Hepatocyte (in vitro differentiated cells): ENCODE measurements at regions not wholly inside any gene's neighbourhood (a gene's known extent, or its start where the extent isn't known, plus 50 kb on each side); places are given as distances from the start of the nearest gene placed in this dataset.

ENCODE experiments used
- DNase-seq: peaks from one replicate; pipeline ENCODE4 v3.0.0-alpha.2; 2016; ENCODE audit warnings: low spot score
- H2AFZ ChIP-seq: fragments of 200-600 bp; sonication (generic); 2 replicates; pipeline ENCODE4 v1.6.0; 2016; ENCODE audit warnings: antibody characterized with exemption, mild to moderate bottlenecking
- H3K27ac ChIP-seq: fragments of 200-600 bp; sonication (generic); 2 replicates; pipeline ENCODE4 v1.5.1; 2016; ENCODE audit warnings: mild to moderate bottlenecking
- H3K27me3 ChIP-seq: fragments of 200-600 bp; sonication (generic); 2 replicates; pipeline ENCODE4 v1.6.1; 2016
- H3K36me3 ChIP-seq: fragments of 200-600 bp; sonication (generic); replicated peaks from 2 replicates; pipeline ENCODE4 v1.5.1; 2016; ENCODE audit warnings: low read depth; ENCODE audit not compliant: insufficient read depth
- H3K4me1 ChIP-seq: fragments of 200-600 bp; sonication (generic); 2 replicates; pipeline ENCODE4 v1.5.1; 2016; ENCODE audit warnings: mild to moderate bottlenecking, moderate library complexity; ENCODE audit not compliant: insufficient read depth
- H3K4me2 ChIP-seq: fragments of 200-600 bp; sonication (generic); 2 replicates; pipeline ENCODE4 v1.6.0; 2016
- H3K4me3 ChIP-seq: fragments of 200-600 bp; sonication (generic); 2 replicates; pipeline ENCODE4 v1.5.1; 2016; ENCODE audit warnings: mild to moderate bottlenecking
- H3K79me2 ChIP-seq: fragments of 200-600 bp; sonication (generic); 2 replicates; pipeline ENCODE4 v1.6.0; 2017; ENCODE audit warnings: mild to moderate bottlenecking
- H3K9me2 ChIP-seq: fragments of 200-600 bp; sonication (generic); replicated peaks from 2 replicates; pipeline ENCODE4 v1.6.0; 2017; ENCODE audit warnings: mild to moderate bottlenecking; ENCODE audit not compliant: insufficient read depth
- H3K9me3 ChIP-seq: fragments of 200-600 bp; sonication (generic); 2 replicates; pipeline ENCODE4 v1.5.1; 2016; ENCODE audit warnings: low read depth, mild to moderate bottlenecking
- H4K20me1 ChIP-seq: fragments of 200-600 bp; sonication (generic); 2 replicates; pipeline ENCODE4 v1.6.0; 2016; ENCODE audit warnings: mild to moderate bottlenecking; ENCODE audit not compliant: insufficient read depth, poor library complexity, severe bottlenecking
- CTCF ChIP-seq: fragments of 200-600 bp; sonication (generic); IDR thresholded peaks from 2 replicates; pipeline ENCODE4 v1.5.1; 2016; ENCODE audit warnings: antibody characterized with exemption, mild to moderate bottlenecking; ENCODE audit not compliant: poor library complexity
- EZH2 ChIP-seq: fragments of 200-600 bp; sonication (generic); IDR thresholded peaks from 2 replicates; pipeline ENCODE4 v1.6.1; 2016; ENCODE audit warnings: antibody characterized with exemption, mild to moderate bottlenecking, borderline replicate concordance
- EZH2phosphoT487 ChIP-seq: fragments of 200-600 bp; sonication (generic); IDR thresholded peaks from one replicate; pipeline ENCODE4 v1.6.1; 2018; ENCODE audit warnings: antibody characterized with exemption, mild to moderate bottlenecking, low read depth, moderate library complexity; ENCODE audit not compliant: unreplicated experiment, severe bottlenecking
- WGBS: methylation state at CpG from one replicate; pipeline ENCODE4 v1.1.6; 2016; ENCODE audit warnings: low lambda C conversion rate; ENCODE audit errors: missing lambda C conversion rate; 5-methylcytosine and 5-hydroxymethylcytosine counted together

GRCh38 chr9:109710830-109711229 lies 69.2 kb upstream of the PALM2AKAP2 start:
- Histone ChIP-seq H3K36me3 (no peaks in the 10 kb centered on the region), H3K79me2 (no peaks in the 10 kb centered on the region), H2AFZ (no peak overlapping the region), H3K4me3 (no peak overlapping the region), H3K27ac (no peak overlapping the region), H3K4me1 (no peaks in the 10 kb centered on the region), H3K27me3 (no peaks in the 10 kb centered on the region), H3K9me3 (no peaks in the 10 kb centered on the region), H3K9me2 (no peaks in the 10 kb centered on the region), H3K4me2 (no peak overlapping the region), H4K20me1 (no peaks in the 10 kb centered on the region)
- DNase-seq = no peak
- TF ChIP-seq EZH2 = no peak
- no peak for TF ChIP-seq CTCF
- TF ChIP-seq EZH2phosphoT487 = no peak
- WGBS = 78% methylated on average over 1 of the region's 1 CpG

GRCh38 chr9:109715344-109715743 lies 64.7 kb upstream of the PALM2AKAP2 start:
- Histone ChIP-seq H3K4me3 (no peak overlapping the region), H3K27me3 (no peaks in the 10 kb centered on the region), H3K79me2 (no peaks in the 10 kb centered on the region), H4K20me1 (no peaks in the 10 kb centered on the region), H3K36me3 (no peaks in the 10 kb centered on the region), H3K27ac (no peak overlapping the region), H3K4me2 (no peak overlapping the region), H3K9me3 (no peaks in the 10 kb centered on the region), H2AFZ (no peak overlapping the region), H3K4me1 (no peaks in the 10 kb centered on the region), H3K9me2 (no peaks in the 10 kb centered on the region)
- no peak for TF ChIP-seq EZH2
- TF ChIP-seq EZH2phosphoT487 = no peak
- TF ChIP-seq CTCF = no peak
- 71% methylated on average over 6 of the region's 6 CpGs for WGBS
- no peak for DNase-seq

- Histone ChIP-seq H3K4me1 (no peaks in the 10 kb centered on the region), H2AFZ (no peak overlapping the region), H3K27me3 (no peaks in the 10 kb centered on the region), H4K20me1 (no peaks in the 10 kb centered on the region), H3K27ac (no peak overlapping the region), H3K9me3 (no peaks in the 10 kb centered on the region), H3K36me3 (no peaks in the 10 kb centered on the region), H3K79me2 (no peaks in the 10 kb centered on the region), H3K9me2 (no peaks in the 10 kb centered on the region), H3K4me3 (no peak overlapping the region), H3K4me2 (no peak overlapping the region)
- no peak for DNase-seq
- TF ChIP-seq EZH2phosphoT487 (no peak), EZH2 (no peak), CTCF (no peak)
- WGBS = 96% methylated on average over 1 of the region's 1 CpG
These were observed 63.4 kb upstream of the PALM2AKAP2 start for GRCh38 chr9:109716631-109717030.

GRCh38 chr9:109717342-109717741 lies 62.7 kb upstream of the PALM2AKAP2 start:
- Histone ChIP-seq H2AFZ (no peak overlapping the region), H4K20me1 (no peaks in the 10 kb centered on the region), H3K79me2 (no peaks in the 10 kb centered on the region), H3K4me1 (no peaks in the 10 kb centered on the region), H3K27me3 (no peaks in the 10 kb centered on the region), H3K27ac (no peak overlapping the region), H3K4me2 (no peak overlapping the region), H3K4me3 (no peak overlapping the region), H3K9me2 (no peaks in the 10 kb centered on the region), H3K9me3 (no peaks in the 10 kb centered on the region), H3K36me3 (no peaks in the 10 kb centered on the region)
- DNase-seq = no peak
- no peak for TF ChIP-seq EZH2
- no peak for TF ChIP-seq EZH2phosphoT487
- no peak for TF ChIP-seq CTCF
- WGBS = 78% methylated on average over 2 of the region's 2 CpGs
